Endodermal cell (in vitro differentiated cells): ENCODE measurements at regions not wholly inside any gene's neighbourhood (a gene's known extent, or its start where the extent isn't known, plus 50 kb on each side); places are given as distances from the start of the nearest gene placed in this dataset.
"Not testable (repeated sequence)": the region's sequence is repeated elsewhere in the genome, so short reads cannot be mapped to it uniquely, and the experiment has no call there.

ENCODE experiments used
- DNase-seq: peaks from one replicate; pipeline ENCODE4 v3.0.0-alpha.2; 2017
- H3K27ac ChIP-seq: 2 replicates; pipeline ENCODE4 v1.5.1; 2013; ENCODE audit warnings: mild to moderate bottlenecking, low read depth, low read length, moderate library complexity
- H3K27me3 ChIP-seq: 2 replicates; pipeline ENCODE4 v1.6.1; 2013; ENCODE audit warnings: mild to moderate bottlenecking, low read length, moderate library complexity; ENCODE audit not compliant: insufficient read depth, control insufficient read depth, poor library complexity, severe bottlenecking
- H3K36me3 ChIP-seq: 2 replicates; pipeline ENCODE4 v1.7.0; 2013; ENCODE audit warnings: mild to moderate bottlenecking, low read length, moderate library complexity; ENCODE audit not compliant: control insufficient read depth, insufficient read depth
- H3K4me1 ChIP-seq: one replicate; pipeline ENCODE4 v1.7.0; 2013; ENCODE audit warnings: low read length; ENCODE audit not compliant: control insufficient read depth, insufficient read depth
- H3K4me3 ChIP-seq: 2 replicates; pipeline ENCODE4 v1.5.1; 2013; ENCODE audit warnings: mild to moderate bottlenecking, low read length, moderate library complexity
- H3K9ac ChIP-seq: 2 replicates; pipeline ENCODE4 v1.6.1; 2013; ENCODE audit warnings: mild to moderate bottlenecking, low read length, moderate library complexity; ENCODE audit not compliant: poor library complexity, severe bottlenecking; ENCODE audit errors: extremely low read depth
- H3K9me3 ChIP-seq: 2 replicates; pipeline ENCODE4 v1.6.1; 2013; ENCODE audit warnings: mild to moderate bottlenecking, low read length, moderate library complexity; ENCODE audit not compliant: control insufficient read depth
- H3K27ac Mint-ChIP-seq: 2 replicates; pipeline ENCODE4 v1.8.0; 2020; ENCODE audit warnings: mixed read lengths
- H3K27me3 Mint-ChIP-seq: 2 replicates; pipeline ENCODE4 v1.8.0; 2021; ENCODE audit warnings: mild to moderate bottlenecking, mixed read lengths; ENCODE audit not compliant: insufficient read depth
- H3K36me3 Mint-ChIP-seq: 2 replicates; pipeline ENCODE4 v1.8.0; 2020; ENCODE audit warnings: low read depth, mixed read lengths
- H3K4me1 Mint-ChIP-seq: 2 replicates; pipeline ENCODE4 v1.8.0; 2020; ENCODE audit warnings: mixed read lengths
- H3K4me3 Mint-ChIP-seq: 2 replicates; pipeline ENCODE4 v1.8.0; 2020; ENCODE audit warnings: mild to moderate bottlenecking, moderate library complexity, mixed read lengths
- H3K9me3 Mint-ChIP-seq: 2 replicates; pipeline ENCODE4 v1.8.0; 2020; ENCODE audit warnings: mild to moderate bottlenecking, mixed read lengths
- CTCF ChIP-seq: fragments of 200-600 bp; sonication (generic); conservative IDR thresholded peaks from 2 replicates; pipeline ENCODE4 v1.5.0; 2021; ENCODE audit warnings: antibody characterized with exemption, mild to moderate bottlenecking
- WGBS, 2 experiments: methylation state at CpG; one replicate each; pipeline versions ENCODE4 v1.1.5 to v1.1.7; 2013; ENCODE audit warnings: missing lambda C conversion rate in 2 of 2, mixed read lengths in 1 of 2; ENCODE audit not compliant: insufficient coverage in 1 of 2, insufficient read length in 1 of 2; 5-methylcytosine and 5-hydroxymethylcytosine counted together

GRCh38 chrX:1906028-1906427 is 291.2 kb downstream of the ASMT start:
- H3K9ac ChIP-seq: no peak overlapping the region
- Mint-ChIP-seq H3K27ac (no peak overlapping the region), H3K4me1 (no peaks in the 10 kb centered on the region), H3K4me3 (no peak overlapping the region), H3K36me3 (no peaks in the 10 kb centered on the region), H3K9me3 (peaks cover 8% of the 10 kb centered on the region), H3K27me3 (peaks cover 11% of the 10 kb centered on the region)
- no peaks in the 10 kb centered on the region for H3K9me3 ChIP-seq
- H3K36me3 ChIP-seq: no peaks in the 10 kb centered on the region
- no peak overlapping the region for H3K4me3 ChIP-seq
- H3K4me1 ChIP-seq: no peaks in the 10 kb centered on the region
- H3K27ac ChIP-seq: no peak overlapping the region
- no peak for DNase-seq
- H3K27me3 ChIP-seq: no peaks in the 10 kb centered on the region
- no peak for TF ChIP-seq CTCF

- not testable (repeated sequence) for H3K27ac Mint-ChIP-seq, H3K4me3 ChIP-seq, H3K4me1 ChIP-seq, H3K36me3 Mint-ChIP-seq, H3K9ac ChIP-seq, H3K27ac ChIP-seq, H3K4me1 Mint-ChIP-seq, H3K9me3 ChIP-seq, H3K9me3 Mint-ChIP-seq, H3K27me3 ChIP-seq, DNase-seq, H3K36me3 ChIP-seq, H3K4me3 Mint-ChIP-seq
- H3K27me3 Mint-ChIP-seq: peaks cover 21% of the 10 kb centered on the region
- 91 to 94% methylated on average over 11 to 12 of the region's 12 CpGs for WGBS, 2 experiments
These were observed 294.1 kb downstream of the ASMT start for GRCh38 chrX:1908996-1909395.

- Histone ChIP-seq H3K27me3 (peaks cover 6% of the 10 kb centered on the region), H3K36me3 (no peaks in the 10 kb centered on the region), H3K27ac (no peak overlapping the region), H3K4me1 (no peaks in the 10 kb centered on the region), H3K9me3 (no peaks in the 10 kb centered on the region), H3K9ac (no peak overlapping the region), H3K4me3 (no peak overlapping the region)
- TF ChIP-seq CTCF: no peak
- 71 to 76% methylated on average over 12 to 13 of the region's 13 CpGs for WGBS, 2 experiments
- Mint-ChIP-seq H3K4me1 (no peaks in the 10 kb centered on the region), H3K36me3 (no peaks in the 10 kb centered on the region), H3K27me3 (peaks cover 21% of the 10 kb centered on the region), H3K27ac (no peak overlapping the region), H3K9me3 (peaks cover 8% of the 10 kb centered on the region), H3K4me3 (no peak overlapping the region)
- no peak for DNase-seq
These were observed 294.8 kb downstream of the ASMT start for GRCh38 chrX:1909419-1910206.

GRCh38 chrX:1910207-1910470 is 295.3 kb downstream of the ASMT start:
- Mint-ChIP-seq H3K9me3 (peaks cover 8% of the 10 kb centered on the region), H3K4me3 (no peak overlapping the region)
- no peak for TF ChIP-seq CTCF

More at GRCh38 chrX:1910207-1910470, 295.3 kb downstream of the ASMT start:
- Histone ChIP-seq H3K4me3 (no peak overlapping the region), H3K4me1 (no peaks in the 10 kb centered on the region), H3K36me3 (no peaks in the 10 kb centered on the region), H3K27ac (no peak overlapping the region), H3K27me3 (peaks cover 6% of the 10 kb centered on the region), H3K9ac (no peak overlapping the region), H3K9me3 (no peaks in the 10 kb centered on the region)
- no peak overlapping the region for H3K27ac Mint-ChIP-seq
- 90 to 92% methylated on average over 2 of the region's 2 CpGs for WGBS, 2 experiments
- H3K4me1 Mint-ChIP-seq: no peaks in the 10 kb centered on the region
- peaks cover 21% of the 10 kb centered on the region for H3K27me3 Mint-ChIP-seq
- no peak for DNase-seq
- H3K36me3 Mint-ChIP-seq: no peaks in the 10 kb centered on the region
